SK-N-SH treated with all-trans-retinoic acid at 6 μM for 48 hours (cell line): ENCODE measurements at regions not wholly inside any gene's neighbourhood (a gene's known extent, or its start where the extent isn't known, plus 50 kb on each side); places are given as distances from the start of the nearest gene placed in this dataset.

Experiments used
- ATAC-seq: fragments of 200-7000 bp; cut with Tn5 transposase; 3 replicates; pipeline ENCODE4 v1.9.1; 2020; ENCODE audit warnings: mild to moderate bottlenecking, moderate library complexity
- ARNTL ChIP-seq: fragments of 450-650 bp; formaldehyde crosslinking; IDR thresholded peaks from 2 replicates; pipeline ENCODE4 v1.5.0; 2020; ENCODE audit warnings: low read depth, mild to moderate bottlenecking, moderate library complexity, borderline replicate concordance
- BACH2 ChIP-seq: fragments of 250-450 bp; sonication (Bioruptor Pico); IDR thresholded peaks from 2 replicates; pipeline ENCODE4 v1.9.0; 2021; ENCODE audit warnings: mild to moderate bottlenecking, borderline replicate concordance
- CREB5 ChIP-seq: fragments of 250-450 bp; sonication (Bioruptor Pico); IDR thresholded peaks from 2 replicates; pipeline ENCODE4 v1.5.1; 2020; ENCODE audit warnings: low read depth, mild to moderate bottlenecking, moderate library complexity
- CSDC2 ChIP-seq: fragments of 250-450 bp; sonication (Bioruptor Pico); IDR thresholded peaks from 2 replicates; pipeline ENCODE4 v1.5.0; 2020; ENCODE audit warnings: mild to moderate bottlenecking, moderate library complexity
- CSRNP3 ChIP-seq: fragments of 250-450 bp; sonication (Bioruptor Pico); IDR thresholded peaks from 2 replicates; pipeline ENCODE4 v1.5.1; 2021; ENCODE audit warnings: mild to moderate bottlenecking, moderate library complexity
- ESRRG ChIP-seq: fragments of 250-450 bp; sonication (Bioruptor Pico); IDR thresholded peaks from 2 replicates; pipeline ENCODE4 v1.6.1; 2021; ENCODE audit warnings: mild to moderate bottlenecking
- ISL1 ChIP-seq: fragments of 250-450 bp; sonication (Bioruptor Pico); IDR thresholded peaks from 2 replicates; pipeline ENCODE4 v2.1.2; 2022; ENCODE audit warnings: mild to moderate bottlenecking, moderate library complexity
- OSR1 ChIP-seq: fragments of 250-450 bp; sonication (Bioruptor Pico); IDR thresholded peaks from 2 replicates; pipeline ENCODE4 v1.8.0; 2022; ENCODE audit warnings: moderate library complexity, mild to moderate bottlenecking, inconsistent platforms
- PATZ1 ChIP-seq: fragments of 250-450 bp; sonication (Bioruptor Pico); IDR thresholded peaks from 2 replicates; pipeline ENCODE4 v1.8.0; 2020; ENCODE audit warnings: mild to moderate bottlenecking, moderate library complexity, borderline replicate concordance
- POU6F1 ChIP-seq: fragments of 250-450 bp; sonication (Bioruptor Pico); IDR thresholded peaks from 2 replicates; pipeline ENCODE4 v1.8.0; 2021; ENCODE audit warnings: low read depth, mild to moderate bottlenecking, moderate library complexity, borderline replicate concordance
- RARB ChIP-seq: fragments of 250-450 bp; sonication (Bioruptor Pico); IDR thresholded peaks from 2 replicates; pipeline ENCODE4 v1.8.0; 2021; ENCODE audit warnings: mild to moderate bottlenecking, moderate library complexity
- TCF4 ChIP-seq: fragments of 250-450 bp; sonication (Bioruptor Pico); IDR thresholded peaks from 2 replicates; pipeline ENCODE4 v1.8.0; 2021; ENCODE audit warnings: mild to moderate bottlenecking, moderate library complexity, borderline replicate concordance
- TOX ChIP-seq: fragments of 250-450 bp; sonication (Bioruptor Pico); IDR thresholded peaks from 2 replicates; pipeline ENCODE4 v1.8.0; 2021; ENCODE audit warnings: mild to moderate bottlenecking, moderate library complexity, borderline replicate concordance
- TSHZ2 ChIP-seq: fragments of 250-450 bp; sonication (Bioruptor Pico); IDR thresholded peaks from 2 replicates; pipeline ENCODE4 v1.5.0; 2020; ENCODE audit warnings: mild to moderate bottlenecking, moderate library complexity
- ZC3H10 ChIP-seq: fragments of 250-450 bp; sonication (Bioruptor Pico); IDR thresholded peaks from 2 replicates; pipeline ENCODE4 v1.5.1; 2021; ENCODE audit warnings: mild to moderate bottlenecking, moderate library complexity
- ZFP3 ChIP-seq: fragments of 250-450 bp; sonication (Bioruptor Pico); IDR thresholded peaks from 2 replicates; pipeline ENCODE4 v1.5.0; 2020; ENCODE audit warnings: mild to moderate bottlenecking, moderate library complexity
- ZNF565 ChIP-seq: fragments of 450-650 bp; formaldehyde crosslinking; conservative IDR thresholded peaks from 2 replicates; pipeline ENCODE4 v1.5.0; 2020; ENCODE audit warnings: low read depth, mild to moderate bottlenecking, moderate library complexity
- ZNF70 ChIP-seq: fragments of 450-650 bp; formaldehyde crosslinking; IDR thresholded peaks from 2 replicates; pipeline ENCODE4 v1.5.0; 2020; ENCODE audit warnings: mild to moderate bottlenecking, moderate library complexity
- ZNF8 ChIP-seq: fragments of 450-650 bp; formaldehyde crosslinking; IDR thresholded peaks from 2 replicates; pipeline ENCODE4 v1.5.0; 2020; ENCODE audit warnings: mild to moderate bottlenecking, moderate library complexity

GRCh38 chr18:75130591-75131328 lies 78.2 kb downstream of the PTGR3 start:
- no peak for TF ChIP-seq PATZ1 (CRISPR knock-in tag)
- TF ChIP-seq TOX (CRISPR knock-in tag): no peak
- no peak for TF ChIP-seq CREB5 (CRISPR knock-in tag)
- TF ChIP-seq ZNF70: no peak
- TF ChIP-seq OSR1 (CRISPR knock-in tag): no peak
- no peak for TF ChIP-seq ZNF8 (CRISPR knock-in tag)
- no peak for TF ChIP-seq RARB (CRISPR knock-in tag)
- TF ChIP-seq BACH2: no peak
- TF ChIP-seq POU6F1 (CRISPR knock-in tag): no peak
- TF ChIP-seq ZC3H10 (CRISPR knock-in tag): no peak
- TF ChIP-seq ZFP3 (CRISPR knock-in tag): no peak
- no peak for TF ChIP-seq ISL1 (CRISPR knock-in tag)
- no peak for TF ChIP-seq ZNF565 (CRISPR knock-in tag)
- TF ChIP-seq TSHZ2: no peak
- TF ChIP-seq CSRNP3 (CRISPR knock-in tag): no peak
- no peak for TF ChIP-seq ESRRG (CRISPR knock-in tag)
- ATAC-seq: no peak; the same call in 2 of the 3 replicates

- no peak for TF ChIP-seq ZNF70
- no peak for TF ChIP-seq CREB5 (CRISPR knock-in tag)
- TF ChIP-seq TCF4 (CRISPR knock-in tag): no peak
- no peak for TF ChIP-seq RARB (CRISPR knock-in tag)
- no peak for TF ChIP-seq ZNF565 (CRISPR knock-in tag)
- TF ChIP-seq ESRRG (CRISPR knock-in tag): no peak
- TF ChIP-seq CSDC2 (CRISPR knock-in tag): no peak
- no peak for TF ChIP-seq PATZ1 (CRISPR knock-in tag)
- TF ChIP-seq ARNTL (CRISPR knock-in tag): no peak
- TF ChIP-seq TOX (CRISPR knock-in tag): no peak
- TF ChIP-seq OSR1 (CRISPR knock-in tag): no peak
- no peak for TF ChIP-seq POU6F1 (CRISPR knock-in tag)
- ATAC-seq: no peak
Measured at GRCh38 chr18:75129717-75130477, 79.0 kb downstream of the PTGR3 start.
